ENCODE measurements at regions not wholly inside any gene's neighbourhood (a gene's known extent, or its start where the extent isn't known, plus 50 kb on each side); places are given as distances from the start of the nearest gene placed in this dataset.

- TF ChIP-seq POU6F1 (CRISPR knock-in tag; IDR thresholded peaks at IDR 0.05; ENCODE audit: borderline replicate concordance, low read depth) (no peak), OSR1 (CRISPR knock-in tag; IDR thresholded peaks at IDR 0.05) (no peak), ZNF8 (CRISPR knock-in tag; IDR thresholded peaks at IDR 0.05) (no peak), ISL1 (CRISPR knock-in tag; IDR thresholded peaks at IDR 0.05) (no peak), SNAI2 (CRISPR knock-in tag; IDR thresholded peaks at IDR 0.05) (no peak), ZFP30 (CRISPR knock-in tag; IDR thresholded peaks at IDR 0.05) (no peak), BACH2 (CRISPR knock-in tag; IDR thresholded peaks at IDR 0.05; ENCODE audit: borderline replicate concordance) (no peak)
- no peak for ATAC-seq
Observed at GRCh38 chr5:100303216-100303615, 232.0 kb upstream of the FAM174A start.

GRCh38 chr5:100299261-100299660 lies 235.9 kb upstream of the FAM174A start:
- ATAC-seq: no peak
- TF ChIP-seq ZFP30 (CRISPR knock-in tag; IDR thresholded peaks at IDR 0.05) (no peak), GLIS3 (CRISPR knock-in tag; IDR thresholded peaks at IDR 0.05) (no peak), ZFP3 (CRISPR knock-in tag; IDR thresholded peaks at IDR 0.05) (no peak), OSR1 (CRISPR knock-in tag; IDR thresholded peaks at IDR 0.05) (no peak), ZNF70 (CRISPR knock-in tag; IDR thresholded peaks at IDR 0.05) (no peak), ISL1 (CRISPR knock-in tag; IDR thresholded peaks at IDR 0.05) (no peak), ZC3H10 (CRISPR knock-in tag; IDR thresholded peaks at IDR 0.05) (no peak), CSDC2 (CRISPR knock-in tag; IDR thresholded peaks at IDR 0.05) (no peak)
- TF ChIP-seq, protein P1, sequence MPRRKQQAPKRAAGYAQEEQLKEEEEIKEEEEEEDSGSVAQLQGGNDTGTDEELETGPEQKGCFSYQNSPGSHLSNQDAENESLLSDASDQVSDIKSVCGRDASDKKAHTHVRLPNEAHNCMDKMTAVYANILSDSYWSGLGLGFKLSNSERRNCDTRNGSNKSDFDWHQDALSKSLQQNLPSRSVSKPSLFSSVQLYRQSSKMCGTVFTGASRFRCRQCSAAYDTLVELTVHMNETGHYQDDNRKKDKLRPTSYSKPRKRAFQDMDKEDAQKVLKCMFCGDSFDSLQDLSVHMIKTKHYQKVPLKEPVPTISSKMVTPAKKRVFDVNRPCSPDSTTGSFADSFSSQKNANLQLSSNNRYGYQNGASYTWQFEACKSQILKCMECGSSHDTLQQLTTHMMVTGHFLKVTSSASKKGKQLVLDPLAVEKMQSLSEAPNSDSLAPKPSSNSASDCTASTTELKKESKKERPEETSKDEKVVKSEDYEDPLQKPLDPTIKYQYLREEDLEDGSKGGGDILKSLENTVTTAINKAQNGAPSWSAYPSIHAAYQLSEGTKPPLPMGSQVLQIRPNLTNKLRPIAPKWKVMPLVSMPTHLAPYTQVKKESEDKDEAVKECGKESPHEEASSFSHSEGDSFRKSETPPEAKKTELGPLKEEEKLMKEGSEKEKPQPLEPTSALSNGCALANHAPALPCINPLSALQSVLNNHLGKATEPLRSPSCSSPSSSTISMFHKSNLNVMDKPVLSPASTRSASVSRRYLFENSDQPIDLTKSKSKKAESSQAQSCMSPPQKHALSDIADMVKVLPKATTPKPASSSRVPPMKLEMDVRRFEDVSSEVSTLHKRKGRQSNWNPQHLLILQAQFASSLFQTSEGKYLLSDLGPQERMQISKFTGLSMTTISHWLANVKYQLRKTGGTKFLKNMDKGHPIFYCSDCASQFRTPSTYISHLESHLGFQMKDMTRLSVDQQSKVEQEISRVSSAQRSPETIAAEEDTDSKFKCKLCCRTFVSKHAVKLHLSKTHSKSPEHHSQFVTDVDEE (CRISPR knock-in tag; IDR thresholded peaks at IDR 0.05): no peak

GRCh38 chr5:100276071-100276470 lies 259.1 kb upstream of the FAM174A start:
- no peak for ATAC-seq
- TF ChIP-seq ZNF565 (CRISPR knock-in tag; conservative IDR thresholded peaks at IDR 0.05; ENCODE audit: low read depth) (no peak), CSDC2 (CRISPR knock-in tag; IDR thresholded peaks at IDR 0.05) (no peak), POU6F1 (CRISPR knock-in tag; IDR thresholded peaks at IDR 0.05; ENCODE audit: borderline replicate concordance, low read depth) (no peak), TCF4 (CRISPR knock-in tag; IDR thresholded peaks at IDR 0.05; ENCODE audit: borderline replicate concordance) (no peak), BACH2 (CRISPR knock-in tag; IDR thresholded peaks at IDR 0.05; ENCODE audit: borderline replicate concordance) (no peak), ARNTL (CRISPR knock-in tag; IDR thresholded peaks at IDR 0.05; ENCODE audit: borderline replicate concordance, low read depth) (no peak), ESRRG (CRISPR knock-in tag; IDR thresholded peaks at IDR 0.05) (no peak), ZC3H10 (CRISPR knock-in tag; IDR thresholded peaks at IDR 0.05) (no peak), OSR1 (CRISPR knock-in tag; IDR thresholded peaks at IDR 0.05) (no peak), TOX (CRISPR knock-in tag; IDR thresholded peaks at IDR 0.05; ENCODE audit: borderline replicate concordance) (no peak), SNAI2 (CRISPR knock-in tag; IDR thresholded peaks at IDR 0.05) (no peak)
- TF ChIP-seq, protein P2, sequence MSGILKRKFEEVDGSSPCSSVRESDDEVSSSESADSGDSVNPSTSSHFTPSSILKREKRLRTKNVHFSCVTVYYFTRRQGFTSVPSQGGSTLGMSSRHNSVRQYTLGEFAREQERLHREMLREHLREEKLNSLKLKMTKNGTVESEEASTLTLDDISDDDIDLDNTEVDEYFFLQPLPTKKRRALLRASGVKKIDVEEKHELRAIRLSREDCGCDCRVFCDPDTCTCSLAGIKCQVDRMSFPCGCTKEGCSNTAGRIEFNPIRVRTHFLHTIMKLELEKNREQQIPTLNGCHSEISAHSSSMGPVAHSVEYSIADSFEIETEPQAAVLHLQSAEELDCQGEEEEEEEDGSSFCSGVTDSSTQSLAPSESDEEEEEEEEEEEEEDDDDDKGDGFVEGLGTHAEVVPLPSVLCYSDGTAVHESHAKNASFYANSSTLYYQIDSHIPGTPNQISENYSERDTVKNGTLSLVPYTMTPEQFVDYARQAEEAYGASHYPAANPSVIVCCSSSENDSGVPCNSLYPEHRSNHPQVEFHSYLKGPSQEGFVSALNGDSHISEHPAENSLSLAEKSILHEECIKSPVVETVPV (CRISPR knock-in tag; IDR thresholded peaks at IDR 0.05): no peak
- TF ChIP-seq, protein P1 (CRISPR knock-in tag; IDR thresholded peaks at IDR 0.05): no peak

All from SK-N-SH treated with all-trans-retinoic acid at 6 μM for 48 hours (cell line).